GM23338 (cell line): ENCODE measurements at regions not wholly inside any gene's neighbourhood (a gene's known extent, or its start where the extent isn't known, plus 50 kb on each side); places are given as distances from the start of the nearest gene placed in this dataset.

Experiments used
- CREB1 ChIP-seq: fragments of 250-450 bp; sonication (Bioruptor Pico); IDR thresholded peaks from 2 replicates; pipeline ENCODE4 v1.5.0; 2020; ENCODE audit warnings: low read depth, mild to moderate bottlenecking, moderate library complexity
- EZH2 ChIP-seq: fragments of 200-600 bp; sonication (generic); IDR thresholded peaks from one replicate; pipeline ENCODE4 v1.8.0; 2017; ENCODE audit warnings: antibody characterized with exemption, mild to moderate bottlenecking, low read depth; ENCODE audit not compliant: unreplicated experiment
- EZH2phosphoT487 ChIP-seq: fragments of 200-600 bp; sonication (generic); IDR thresholded peaks from one replicate; pipeline ENCODE4 v1.8.1; 2018; ENCODE audit warnings: antibody characterized with exemption; ENCODE audit not compliant: unreplicated experiment
- POLR2AphosphoS5 ChIP-seq: IDR thresholded peaks from 2 replicates; pipeline ENCODE4 v1.6.1; 2016; ENCODE audit warnings: antibody characterized with exemption, low read depth
- ZNF114 ChIP-seq: fragments of 250-450 bp; sonication (Bioruptor Pico); IDR thresholded peaks from 2 replicates; pipeline ENCODE4 v1.5.0; 2020; ENCODE audit warnings: mild to moderate bottlenecking, moderate library complexity
- ZNF331 ChIP-seq: fragments of 250-450 bp; sonication (Bioruptor Pico); IDR thresholded peaks from 2 replicates; pipeline ENCODE4 v1.5.0; 2020; ENCODE audit warnings: low read depth, mild to moderate bottlenecking, moderate library complexity
- TF ChIP-seq, protein P1 (sequence below), 2 experiments: fragments of 200-600 bp in 1 of 2; sonication (generic) in 1 of 2; conservative IDR thresholded peaks; 2 replicates each; pipeline versions ENCODE4 v1.5.1 to v1.6.1; 2016 to 2017; ENCODE audit warnings: antibody characterized with exemption in 2 of 2, low read depth in 2 of 2, mild to moderate bottlenecking in 2 of 2, moderate library complexity in 1 of 2
- TF ChIP-seq, protein P2 (sequence below): IDR thresholded peaks from one replicate; pipeline ENCODE4 v1.6.1; 2018; ENCODE audit warnings: antibody characterized with exemption; ENCODE audit not compliant: unreplicated experiment
- TF ChIP-seq, protein P3 (sequence below): fragments of 250-450 bp; sonication (Bioruptor Pico); IDR thresholded peaks from 2 replicates; pipeline ENCODE4 v1.5.0; 2020; ENCODE audit warnings: mild to moderate bottlenecking, moderate library complexity

DNA sequence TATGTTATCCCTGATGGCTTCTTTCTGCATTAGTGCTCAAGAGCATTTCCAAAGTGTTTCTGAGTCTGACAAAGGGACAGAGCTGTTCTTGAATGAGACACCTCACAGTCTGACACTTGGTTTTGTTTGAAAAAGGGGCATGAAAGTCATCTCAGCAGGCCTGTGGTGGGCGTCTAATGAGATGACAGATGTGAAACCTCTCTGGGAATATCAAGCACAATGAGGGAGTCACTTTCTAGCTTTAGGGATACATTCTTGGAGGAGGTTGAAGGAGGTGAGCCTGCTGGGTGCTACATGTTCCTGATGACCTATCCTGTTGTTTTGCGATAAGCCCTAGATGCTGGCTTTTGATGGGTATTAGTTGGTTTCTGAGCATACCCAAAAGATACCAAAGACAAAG is 290.5 kb downstream of the NUAK1 start:
- TF ChIP-seq, protein P1, sequence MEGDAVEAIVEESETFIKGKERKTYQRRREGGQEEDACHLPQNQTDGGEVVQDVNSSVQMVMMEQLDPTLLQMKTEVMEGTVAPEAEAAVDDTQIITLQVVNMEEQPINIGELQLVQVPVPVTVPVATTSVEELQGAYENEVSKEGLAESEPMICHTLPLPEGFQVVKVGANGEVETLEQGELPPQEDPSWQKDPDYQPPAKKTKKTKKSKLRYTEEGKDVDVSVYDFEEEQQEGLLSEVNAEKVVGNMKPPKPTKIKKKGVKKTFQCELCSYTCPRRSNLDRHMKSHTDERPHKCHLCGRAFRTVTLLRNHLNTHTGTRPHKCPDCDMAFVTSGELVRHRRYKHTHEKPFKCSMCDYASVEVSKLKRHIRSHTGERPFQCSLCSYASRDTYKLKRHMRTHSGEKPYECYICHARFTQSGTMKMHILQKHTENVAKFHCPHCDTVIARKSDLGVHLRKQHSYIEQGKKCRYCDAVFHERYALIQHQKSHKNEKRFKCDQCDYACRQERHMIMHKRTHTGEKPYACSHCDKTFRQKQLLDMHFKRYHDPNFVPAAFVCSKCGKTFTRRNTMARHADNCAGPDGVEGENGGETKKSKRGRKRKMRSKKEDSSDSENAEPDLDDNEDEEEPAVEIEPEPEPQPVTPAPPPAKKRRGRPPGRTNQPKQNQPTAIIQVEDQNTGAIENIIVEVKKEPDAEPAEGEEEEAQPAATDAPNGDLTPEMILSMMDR (conservative IDR thresholded peaks at IDR 0.05; ENCODE audit: low read depth in 2 of 2), result no peak
- TF ChIP-seq POLR2AphosphoS5 (no peak), EZH2phosphoT487 (no peak), EZH2 (no peak), CREB1 (CRISPR knock-in tag) (no peak), ZNF331 (CRISPR knock-in tag) (no peak), ZNF114 (CRISPR knock-in tag) (no peak)
- TF ChIP-seq, protein P2, sequence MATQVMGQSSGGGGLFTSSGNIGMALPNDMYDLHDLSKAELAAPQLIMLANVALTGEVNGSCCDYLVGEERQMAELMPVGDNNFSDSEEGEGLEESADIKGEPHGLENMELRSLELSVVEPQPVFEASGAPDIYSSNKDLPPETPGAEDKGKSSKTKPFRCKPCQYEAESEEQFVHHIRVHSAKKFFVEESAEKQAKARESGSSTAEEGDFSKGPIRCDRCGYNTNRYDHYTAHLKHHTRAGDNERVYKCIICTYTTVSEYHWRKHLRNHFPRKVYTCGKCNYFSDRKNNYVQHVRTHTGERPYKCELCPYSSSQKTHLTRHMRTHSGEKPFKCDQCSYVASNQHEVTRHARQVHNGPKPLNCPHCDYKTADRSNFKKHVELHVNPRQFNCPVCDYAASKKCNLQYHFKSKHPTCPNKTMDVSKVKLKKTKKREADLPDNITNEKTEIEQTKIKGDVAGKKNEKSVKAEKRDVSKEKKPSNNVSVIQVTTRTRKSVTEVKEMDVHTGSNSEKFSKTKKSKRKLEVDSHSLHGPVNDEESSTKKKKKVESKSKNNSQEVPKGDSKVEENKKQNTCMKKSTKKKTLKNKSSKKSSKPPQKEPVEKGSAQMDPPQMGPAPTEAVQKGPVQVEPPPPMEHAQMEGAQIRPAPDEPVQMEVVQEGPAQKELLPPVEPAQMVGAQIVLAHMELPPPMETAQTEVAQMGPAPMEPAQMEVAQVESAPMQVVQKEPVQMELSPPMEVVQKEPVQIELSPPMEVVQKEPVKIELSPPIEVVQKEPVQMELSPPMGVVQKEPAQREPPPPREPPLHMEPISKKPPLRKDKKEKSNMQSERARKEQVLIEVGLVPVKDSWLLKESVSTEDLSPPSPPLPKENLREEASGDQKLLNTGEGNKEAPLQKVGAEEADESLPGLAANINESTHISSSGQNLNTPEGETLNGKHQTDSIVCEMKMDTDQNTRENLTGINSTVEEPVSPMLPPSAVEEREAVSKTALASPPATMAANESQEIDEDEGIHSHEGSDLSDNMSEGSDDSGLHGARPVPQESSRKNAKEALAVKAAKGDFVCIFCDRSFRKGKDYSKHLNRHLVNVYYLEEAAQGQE, result no peak
- TF ChIP-seq, protein P3, sequence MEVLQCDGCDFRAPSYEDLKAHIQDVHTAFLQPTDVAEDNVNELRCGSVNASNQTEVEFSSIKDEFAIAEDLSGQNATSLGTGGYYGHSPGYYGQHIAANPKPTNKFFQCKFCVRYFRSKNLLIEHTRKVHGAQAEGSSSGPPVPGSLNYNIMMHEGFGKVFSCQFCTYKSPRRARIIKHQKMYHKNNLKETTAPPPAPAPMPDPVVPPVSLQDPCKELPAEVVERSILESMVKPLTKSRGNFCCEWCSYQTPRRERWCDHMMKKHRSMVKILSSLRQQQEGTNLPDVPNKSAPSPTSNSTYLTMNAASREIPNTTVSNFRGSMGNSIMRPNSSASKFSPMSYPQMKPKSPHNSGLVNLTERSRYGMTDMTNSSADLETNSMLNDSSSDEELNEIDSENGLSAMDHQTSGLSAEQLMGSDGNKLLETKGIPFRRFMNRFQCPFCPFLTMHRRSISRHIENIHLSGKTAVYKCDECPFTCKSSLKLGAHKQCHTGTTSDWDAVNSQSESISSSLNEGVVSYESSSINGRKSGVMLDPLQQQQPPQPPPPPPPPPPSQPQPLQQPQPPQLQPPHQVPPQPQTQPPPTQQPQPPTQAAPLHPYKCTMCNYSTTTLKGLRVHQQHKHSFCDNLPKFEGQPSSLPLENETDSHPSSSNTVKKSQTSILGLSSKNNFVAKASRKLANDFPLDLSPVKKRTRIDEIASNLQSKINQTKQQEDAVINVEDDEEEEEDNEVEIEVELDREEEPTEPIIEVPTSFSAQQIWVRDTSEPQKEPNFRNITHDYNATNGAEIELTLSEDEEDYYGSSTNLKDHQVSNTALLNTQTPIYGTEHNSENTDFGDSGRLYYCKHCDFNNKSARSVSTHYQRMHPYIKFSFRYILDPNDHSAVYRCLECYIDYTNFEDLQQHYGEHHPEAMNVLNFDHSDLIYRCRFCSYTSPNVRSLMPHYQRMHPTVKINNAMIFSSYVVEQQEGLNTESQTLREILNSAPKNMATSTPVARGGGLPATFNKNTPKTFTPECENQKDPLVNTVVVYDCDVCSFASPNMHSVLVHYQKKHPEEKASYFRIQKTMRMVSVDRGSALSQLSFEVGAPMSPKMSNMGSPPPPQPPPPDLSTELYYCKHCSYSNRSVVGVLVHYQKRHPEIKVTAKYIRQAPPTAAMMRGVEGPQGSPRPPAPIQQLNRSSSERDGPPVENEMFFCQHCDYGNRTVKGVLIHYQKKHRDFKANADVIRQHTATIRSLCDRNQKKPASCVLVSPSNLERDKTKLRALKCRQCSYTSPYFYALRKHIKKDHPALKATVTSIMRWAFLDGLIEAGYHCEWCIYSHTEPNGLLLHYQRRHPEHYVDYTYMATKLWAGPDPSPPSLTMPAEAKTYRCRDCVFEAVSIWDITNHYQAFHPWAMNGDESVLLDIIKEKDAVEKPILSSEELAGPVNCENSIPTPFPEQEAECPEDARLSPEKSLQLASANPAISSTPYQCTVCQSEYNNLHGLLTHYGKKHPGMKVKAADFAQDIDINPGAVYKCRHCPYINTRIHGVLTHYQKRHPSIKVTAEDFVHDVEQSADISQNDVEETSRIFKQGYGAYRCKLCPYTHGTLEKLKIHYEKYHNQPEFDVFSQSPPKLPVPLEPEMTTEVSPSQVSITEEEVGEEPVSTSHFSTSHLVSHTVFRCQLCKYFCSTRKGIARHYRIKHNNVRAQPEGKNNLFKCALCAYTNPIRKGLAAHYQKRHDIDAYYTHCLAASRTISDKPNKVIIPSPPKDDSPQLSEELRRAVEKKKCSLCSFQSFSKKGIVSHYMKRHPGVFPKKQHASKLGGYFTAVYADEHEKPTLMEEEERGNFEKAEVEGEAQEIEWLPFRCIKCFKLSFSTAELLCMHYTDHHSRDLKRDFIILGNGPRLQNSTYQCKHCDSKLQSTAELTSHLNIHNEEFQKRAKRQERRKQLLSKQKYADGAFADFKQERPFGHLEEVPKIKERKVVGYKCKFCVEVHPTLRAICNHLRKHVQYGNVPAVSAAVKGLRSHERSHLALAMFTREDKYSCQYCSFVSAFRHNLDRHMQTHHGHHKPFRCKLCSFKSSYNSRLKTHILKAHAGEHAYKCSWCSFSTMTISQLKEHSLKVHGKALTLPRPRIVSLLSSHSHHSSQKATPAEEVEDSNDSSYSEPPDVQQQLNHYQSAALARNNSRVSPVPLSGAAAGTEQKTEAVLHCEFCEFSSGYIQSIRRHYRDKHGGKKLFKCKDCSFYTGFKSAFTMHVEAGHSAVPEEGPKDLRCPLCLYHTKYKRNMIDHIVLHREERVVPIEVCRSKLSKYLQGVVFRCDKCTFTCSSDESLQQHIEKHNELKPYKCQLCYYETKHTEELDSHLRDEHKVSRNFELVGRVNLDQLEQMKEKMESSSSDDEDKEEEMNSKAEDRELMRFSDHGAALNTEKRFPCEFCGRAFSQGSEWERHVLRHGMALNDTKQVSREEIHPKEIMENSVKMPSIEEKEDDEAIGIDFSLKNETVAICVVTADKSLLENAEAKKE, result no peak
